HCT116 (cell line): ENCODE measurements at regions not wholly inside any gene's neighbourhood (a gene's known extent, or its start where the extent isn't known, plus 50 kb on each side); places are given as distances from the start of the nearest gene placed in this dataset.

Experiments used
- ATAC-seq: fragments of 200-7000 bp; cut with Tn5 transposase; 2 replicates; pipeline ENCODE4 v1.9.1; 2020; ENCODE audit warnings: mild to moderate bottlenecking, moderate library complexity
- BruUV-seq: library from RNA; stranded (reverse); fragments of 400-500 nt; replicated peaks from 2 replicates; lab custom pipeline; 2021; lab: Mats Ljungman, UMichigan
- CTCF ChIA-PET: fragments of 300-600 bp; sonication (Branson Sonifier 250); formaldehyde crosslinking; loops from one replicate; lab custom pipeline; 2021; ENCODE audit warnings: antibody characterized with exemption; lab: Charles Lee
- POLR2A ChIA-PET: fragments of 300-600, 350-600 bp; sonication (Branson Sonifier 250); formaldehyde crosslinking; loops from one replicate; lab custom pipeline; 2021; ENCODE audit warnings: antibody characterized with exemption; lab: Charles Lee
- RAD21 ChIA-PET, 2 experiments: fragments of 300-600 bp; sonication (Branson Sonifier 250); formaldehyde crosslinking; loops; one replicate each; lab custom pipeline; 2023; ENCODE audit warnings: low total read pairs in 2 of 2; ENCODE audit not compliant: uncharacterized antibody in 2 of 2, unreplicated experiment in 2 of 2, low non-redundant PET in 1 of 2; lab: Charles Lee
- DNase-seq: peaks from one replicate; pipeline ENCODE4 v3.0.0-alpha.2; 2010; ENCODE audit warnings: low read depth, low spot score
- H2AFZ ChIP-seq: fragments of 200-600 bp; shearing (Covaris generic), sonication (generic); 2 replicates; pipeline ENCODE4 v1.6.1; 2017; ENCODE audit warnings: low read depth, mixed run types, mixed read lengths, antibody characterized with exemption, low read length; ENCODE audit not compliant: poor library complexity, severe bottlenecking
- H3K27ac ChIP-seq: 2 replicates; pipeline ENCODE4 v1.5.1; 2012; ENCODE audit warnings: low read depth, low read length
- H3K27me3 ChIP-seq: fragments of 200-600 bp; sonication (generic); 2 replicates; pipeline ENCODE4 v1.6.1; 2016; ENCODE audit warnings: mixed run types, low read length, mixed read lengths; ENCODE audit not compliant: insufficient read depth
- H3K36me3 ChIP-seq, 2 experiments: fragments of 200-500 bp in 1 of 2; fragments of 200-600 bp in 1 of 2; sonication (Bioruptor generic) in 1 of 2; sonication (generic) in 1 of 2; 2 replicates each; pipeline versions ENCODE4 v1.5.1 to v1.6.1; 2014 to 2016; ENCODE audit warnings: low read length in 2 of 2, inconsistent platforms in 1 of 2, mixed read lengths in 1 of 2, mixed run types in 1 of 2; ENCODE audit not compliant: insufficient read depth in 2 of 2, control insufficient read depth in 1 of 2
- H3K4me1 ChIP-seq, 2 experiments: fragments of 200-600 bp in 1 of 2; sonication (generic) in 1 of 2; 2 replicates each; pipeline versions ENCODE4 v1.5.1 to v1.6.1; 2012 to 2017; ENCODE audit warnings: low read length in 2 of 2, inconsistent platforms in 1 of 2, mild to moderate bottlenecking in 1 of 2, mixed read lengths in 1 of 2, mixed run types in 1 of 2, moderate library complexity in 1 of 2; ENCODE audit not compliant: insufficient read depth in 2 of 2, control insufficient read depth in 1 of 2
- H3K4me2 ChIP-seq: fragments of 200-600 bp; sonication (generic); 2 replicates; pipeline ENCODE4 v1.6.1; 2017; ENCODE audit warnings: mixed run types, low read length, mixed read lengths
- H3K4me3 ChIP-seq, 2 experiments: fragments of 200-600 bp in 1 of 2; sonication (generic) in 1 of 2; replicated peaks in 1 of 2; 2 replicates each; pipeline ENCODE4 v1.5.1; 2011 to 2016; ENCODE audit warnings: low read length in 2 of 2, control low read depth in 1 of 2, low read depth in 1 of 2, mild to moderate bottlenecking in 1 of 2, mixed read lengths in 1 of 2, mixed run types in 1 of 2
- H3K79me2 ChIP-seq: fragments of 200-600 bp; sonication (generic); 2 replicates; pipeline ENCODE4 v1.6.1; 2017; ENCODE audit warnings: mild to moderate bottlenecking, mixed run types, low read length, moderate library complexity, mixed read lengths; ENCODE audit not compliant: insufficient read depth
- H3K9ac ChIP-seq: fragments of 200-600 bp; sonication (generic); 2 replicates; pipeline ENCODE4 v1.6.1; 2016; ENCODE audit warnings: low read length, mixed read lengths
- H3K9me2 ChIP-seq: fragments of 200-600 bp; sonication (generic), shearing (Covaris generic); 2 replicates; pipeline ENCODE4 v1.6.1; 2017; ENCODE audit warnings: mixed run types, mild to moderate bottlenecking, moderate library complexity; ENCODE audit not compliant: insufficient read depth
- H3K9me3 ChIP-seq, 2 experiments: fragments of 200-500 bp in 1 of 2; fragments of 200-600 bp in 1 of 2; sonication (Bioruptor generic) in 1 of 2; sonication (generic) in 1 of 2; 2 replicates each; pipeline ENCODE4 v1.6.1; 2014 to 2017; ENCODE audit warnings: low read length in 2 of 2, mixed read lengths in 2 of 2, inconsistent platforms in 1 of 2, low read depth in 1 of 2, mild to moderate bottlenecking in 1 of 2, mixed run types in 1 of 2, moderate library complexity in 1 of 2; ENCODE audit not compliant: control insufficient read depth in 1 of 2, insufficient read depth in 1 of 2
- H4K20me1 ChIP-seq: fragments of 200-600 bp; sonication (generic), shearing (Covaris generic); 2 replicates; pipeline ENCODE4 v1.6.1; 2017; ENCODE audit warnings: mixed run types, mild to moderate bottlenecking, moderate library complexity; ENCODE audit not compliant: insufficient read depth
- CEBPB ChIP-seq: IDR thresholded peaks from 2 replicates; pipeline ENCODE4 v1.6.1; 2012; ENCODE audit warnings: low read depth
- ELF1 ChIP-seq: IDR thresholded peaks from 2 replicates; pipeline ENCODE4 v1.6.1; 2012; ENCODE audit warnings: low read depth, borderline replicate concordance
- EZH2phosphoT487 ChIP-seq: fragments of 200-600 bp; IDR thresholded peaks from 2 replicates; pipeline ENCODE4 v1.6.1; 2018; ENCODE audit warnings: antibody characterized with exemption, borderline replicate concordance
- FOSL1 ChIP-seq: IDR thresholded peaks from 2 replicates; pipeline ENCODE4 v1.6.1; 2012; ENCODE audit warnings: low read depth
- JUND ChIP-seq: IDR thresholded peaks from 2 replicates; pipeline ENCODE4 v1.6.1; 2012
- POLR2A ChIP-seq: IDR thresholded peaks from 2 replicates; pipeline ENCODE4 v1.7.0; 2011; ENCODE audit warnings: borderline replicate concordance; ENCODE audit not compliant: insufficient read depth, insufficient read length; ENCODE audit errors: extremely low read depth
- POLR2AphosphoS5 ChIP-seq: IDR thresholded peaks from 2 replicates; pipeline ENCODE4 v1.6.1; 2011; ENCODE audit warnings: mild to moderate bottlenecking, low read depth, low read length, moderate library complexity
- RAD21 ChIP-seq: IDR thresholded peaks from 2 replicates; pipeline ENCODE4 v1.6.1; 2012; ENCODE audit warnings: low read depth, mild to moderate bottlenecking
- SIN3A ChIP-seq: IDR thresholded peaks from 2 replicates; pipeline ENCODE4 v1.6.1; 2012; ENCODE audit warnings: low read depth
- SP1 ChIP-seq: IDR thresholded peaks from 2 replicates; pipeline ENCODE4 v1.6.1; 2012; ENCODE audit warnings: low read depth
- SRF ChIP-seq: IDR thresholded peaks from 2 replicates; pipeline ENCODE4 v1.6.1; 2012; ENCODE audit warnings: low read depth
- TCF7L2 ChIP-seq: IDR thresholded peaks from 2 replicates; pipeline ENCODE4 v1.7.0; 2011; ENCODE audit warnings: borderline replicate concordance, inconsistent platforms; ENCODE audit not compliant: insufficient read depth, insufficient read length; ENCODE audit errors: extremely low read depth
- YY1 ChIP-seq: IDR thresholded peaks from 2 replicates; pipeline ENCODE4 v1.6.1; 2011; ENCODE audit warnings: low read length, low read depth, moderate library complexity, mild to moderate bottlenecking; ENCODE audit not compliant: insufficient replicate concordance; ENCODE audit errors: extremely low read depth
- ZBTB33 ChIP-seq: IDR thresholded peaks from 2 replicates; pipeline ENCODE4 v1.6.1; 2011; ENCODE audit warnings: mild to moderate bottlenecking, low read length, moderate library complexity; ENCODE audit not compliant: insufficient replicate concordance; ENCODE audit errors: extremely low read depth
- ZFX ChIP-seq: fragments of 450-650 bp; IDR thresholded peaks from 2 replicates; pipeline ENCODE4 v1.6.1; 2017
- ZNF274 ChIP-seq: fragments of 200-500 bp; sonication (Bioruptor generic); IDR thresholded peaks from 2 replicates; pipeline ENCODE4 v1.6.1; 2014; ENCODE audit warnings: mild to moderate bottlenecking, low read depth, low read length, inconsistent platforms
- intact Hi-C: fragments of 100-400 bp; cut with micrococcal nuclease; formaldehyde crosslinking; loops from 2 replicates; pipeline ENCODE4 v1.10.0; 2022
- TF ChIP-seq, protein P1 (sequence below): IDR thresholded peaks from 2 replicates; pipeline ENCODE4 v1.6.1; 2012
- TF ChIP-seq, protein P2 (sequence below): IDR thresholded peaks from 2 replicates; pipeline ENCODE4 v1.6.1; 2012; ENCODE audit warnings: low read depth
- TF ChIP-seq, protein P3 (sequence below), 3 experiments: fragments of 200-600 bp in 1 of 3; sonication (generic) in 1 of 3; IDR thresholded peaks in 2 of 3; conservative IDR thresholded peaks in 1 of 3; 2 replicates each; pipeline ENCODE4 v1.5.1; 2012 to 2017; ENCODE audit warnings: low read depth in 2 of 3, low read length in 2 of 3, antibody characterized with exemption in 1 of 3, borderline replicate concordance in 1 of 3, control low read depth in 1 of 3, mild to moderate bottlenecking in 1 of 3, mixed read lengths in 1 of 3, mixed run types in 1 of 3, moderate library complexity in 1 of 3; ENCODE audit not compliant: insufficient read depth in 1 of 3

DNA sequence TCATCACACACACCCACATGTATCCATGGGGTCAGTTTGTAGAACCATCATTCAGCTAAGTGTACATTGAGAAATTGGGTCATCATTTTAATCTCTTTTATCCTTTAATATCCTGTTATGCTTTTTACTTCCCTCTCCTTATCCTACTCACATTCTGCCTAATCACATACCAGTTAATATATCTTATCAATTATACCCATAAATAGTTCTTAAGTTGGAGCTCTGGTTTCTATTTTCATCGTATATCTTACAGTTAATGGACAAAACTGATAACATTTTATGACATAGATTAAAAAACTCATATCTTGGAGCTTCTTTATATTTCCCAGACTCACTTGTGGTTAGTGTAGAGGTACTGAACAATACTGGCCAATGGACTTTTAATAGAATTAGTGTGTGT lies 729.5 kb upstream of the LCORL start:
- Histone ChIP-seq H3K27me3 (no peaks in the 10 kb centered on the region), H3K79me2 (no peaks in the 10 kb centered on the region), H3K9ac (no peak overlapping the region), H3K36me3 (no peaks in the 10 kb centered on the region), H3K27ac (no peak overlapping the region), H3K4me2 (no peak overlapping the region), H2AFZ (no peak overlapping the region), H3K4me3 (no peak overlapping the region), H3K9me3 (no peaks in the 10 kb centered on the region), H3K4me1 (no peaks in the 10 kb centered on the region), H3K9me2 (no peaks in the 10 kb centered on the region), H4K20me1 (no peaks in the 10 kb centered on the region)
- intact Hi-C loops: no loop called here
- ChIA-PET CTCF (no interaction called here), RAD21 (no interaction called here), POLR2A (no interaction called here)
- no peak for ATAC-seq
- BruUV-seq: no TSS peak
- DNase-seq: no peak
- TF ChIP-seq RAD21 (no peak), YY1 (no peak), EZH2phosphoT487 (no peak), ZNF274 (no peak), ZBTB33 (no peak), ZFX (no peak), FOSL1 (no peak), POLR2AphosphoS5 (no peak), SP1 (no peak), JUND (no peak), CEBPB (no peak), TCF7L2 (no peak), SRF (no peak), SIN3A (no peak), POLR2A (no peak), ELF1 (no peak)
- TF ChIP-seq, protein P1, sequence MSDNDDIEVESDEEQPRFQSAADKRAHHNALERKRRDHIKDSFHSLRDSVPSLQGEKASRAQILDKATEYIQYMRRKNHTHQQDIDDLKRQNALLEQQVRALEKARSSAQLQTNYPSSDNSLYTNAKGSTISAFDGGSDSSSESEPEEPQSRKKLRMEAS: no peak
- TF ChIP-seq, protein P2, sequence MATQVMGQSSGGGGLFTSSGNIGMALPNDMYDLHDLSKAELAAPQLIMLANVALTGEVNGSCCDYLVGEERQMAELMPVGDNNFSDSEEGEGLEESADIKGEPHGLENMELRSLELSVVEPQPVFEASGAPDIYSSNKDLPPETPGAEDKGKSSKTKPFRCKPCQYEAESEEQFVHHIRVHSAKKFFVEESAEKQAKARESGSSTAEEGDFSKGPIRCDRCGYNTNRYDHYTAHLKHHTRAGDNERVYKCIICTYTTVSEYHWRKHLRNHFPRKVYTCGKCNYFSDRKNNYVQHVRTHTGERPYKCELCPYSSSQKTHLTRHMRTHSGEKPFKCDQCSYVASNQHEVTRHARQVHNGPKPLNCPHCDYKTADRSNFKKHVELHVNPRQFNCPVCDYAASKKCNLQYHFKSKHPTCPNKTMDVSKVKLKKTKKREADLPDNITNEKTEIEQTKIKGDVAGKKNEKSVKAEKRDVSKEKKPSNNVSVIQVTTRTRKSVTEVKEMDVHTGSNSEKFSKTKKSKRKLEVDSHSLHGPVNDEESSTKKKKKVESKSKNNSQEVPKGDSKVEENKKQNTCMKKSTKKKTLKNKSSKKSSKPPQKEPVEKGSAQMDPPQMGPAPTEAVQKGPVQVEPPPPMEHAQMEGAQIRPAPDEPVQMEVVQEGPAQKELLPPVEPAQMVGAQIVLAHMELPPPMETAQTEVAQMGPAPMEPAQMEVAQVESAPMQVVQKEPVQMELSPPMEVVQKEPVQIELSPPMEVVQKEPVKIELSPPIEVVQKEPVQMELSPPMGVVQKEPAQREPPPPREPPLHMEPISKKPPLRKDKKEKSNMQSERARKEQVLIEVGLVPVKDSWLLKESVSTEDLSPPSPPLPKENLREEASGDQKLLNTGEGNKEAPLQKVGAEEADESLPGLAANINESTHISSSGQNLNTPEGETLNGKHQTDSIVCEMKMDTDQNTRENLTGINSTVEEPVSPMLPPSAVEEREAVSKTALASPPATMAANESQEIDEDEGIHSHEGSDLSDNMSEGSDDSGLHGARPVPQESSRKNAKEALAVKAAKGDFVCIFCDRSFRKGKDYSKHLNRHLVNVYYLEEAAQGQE: no peak
- TF ChIP-seq, protein P3, sequence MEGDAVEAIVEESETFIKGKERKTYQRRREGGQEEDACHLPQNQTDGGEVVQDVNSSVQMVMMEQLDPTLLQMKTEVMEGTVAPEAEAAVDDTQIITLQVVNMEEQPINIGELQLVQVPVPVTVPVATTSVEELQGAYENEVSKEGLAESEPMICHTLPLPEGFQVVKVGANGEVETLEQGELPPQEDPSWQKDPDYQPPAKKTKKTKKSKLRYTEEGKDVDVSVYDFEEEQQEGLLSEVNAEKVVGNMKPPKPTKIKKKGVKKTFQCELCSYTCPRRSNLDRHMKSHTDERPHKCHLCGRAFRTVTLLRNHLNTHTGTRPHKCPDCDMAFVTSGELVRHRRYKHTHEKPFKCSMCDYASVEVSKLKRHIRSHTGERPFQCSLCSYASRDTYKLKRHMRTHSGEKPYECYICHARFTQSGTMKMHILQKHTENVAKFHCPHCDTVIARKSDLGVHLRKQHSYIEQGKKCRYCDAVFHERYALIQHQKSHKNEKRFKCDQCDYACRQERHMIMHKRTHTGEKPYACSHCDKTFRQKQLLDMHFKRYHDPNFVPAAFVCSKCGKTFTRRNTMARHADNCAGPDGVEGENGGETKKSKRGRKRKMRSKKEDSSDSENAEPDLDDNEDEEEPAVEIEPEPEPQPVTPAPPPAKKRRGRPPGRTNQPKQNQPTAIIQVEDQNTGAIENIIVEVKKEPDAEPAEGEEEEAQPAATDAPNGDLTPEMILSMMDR (IDR thresholded peaks at IDR 0.05 in 2 of 3, conservative IDR thresholded peaks at IDR 0.05 in 1 of 3; ENCODE audit: borderline replicate concordance in 1 of 3, insufficient read depth in 1 of 3, low read depth in 2 of 3, low read length in 2 of 3): no peak
